ENCODE measurements at regions not wholly inside any gene's neighbourhood (a gene's known extent, or its start where the extent isn't known, plus 50 kb on each side); places are given as distances from the start of the nearest gene placed in this dataset.

DNA sequence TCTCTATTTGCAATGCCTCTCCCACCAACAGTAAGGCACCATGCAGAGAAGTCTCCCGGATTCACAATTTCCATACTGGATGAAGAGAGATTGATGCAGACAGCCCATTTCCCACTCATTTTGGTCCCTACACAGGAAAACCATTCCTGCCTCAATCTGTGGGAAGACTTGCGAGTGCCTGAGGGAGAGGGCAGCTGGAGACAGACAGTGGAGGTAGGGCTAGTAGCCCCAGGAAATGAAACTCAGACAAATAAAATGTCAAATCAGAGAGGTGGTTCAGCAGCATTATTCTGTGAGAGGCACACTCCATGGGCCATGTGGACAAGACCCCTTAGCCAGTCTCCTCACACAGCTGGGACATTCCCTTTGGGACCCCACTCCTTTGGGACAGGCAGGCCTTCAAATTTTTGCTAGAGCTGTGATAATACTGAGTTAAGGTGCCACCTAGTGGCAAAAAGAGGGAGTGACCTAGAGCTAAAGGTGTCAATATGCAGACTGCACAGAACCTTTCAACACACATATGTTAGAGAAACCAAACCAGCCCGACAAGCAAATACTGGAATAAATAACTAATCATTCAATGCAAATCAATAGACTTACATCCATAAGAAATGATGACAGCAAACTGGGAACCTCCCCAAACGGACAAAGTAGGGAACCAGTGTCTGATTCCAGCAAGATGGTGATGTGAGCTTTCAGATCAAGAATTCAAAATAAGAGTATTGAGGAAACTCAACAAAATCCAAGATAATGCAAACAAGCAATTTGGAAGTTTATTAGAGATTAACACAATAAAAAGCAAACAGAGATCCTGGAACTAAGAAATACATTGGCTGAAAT lies 1865.3 kb upstream of the AGA start:
- peak; percentile 51 for DNase-seq
- Histone ChIP-seq H3K9me3 (replicated peaks; ENCODE audit: insufficient read depth, low read length) (no peaks in the 10 kb centered on the region), H4K20me1 (ENCODE audit: insufficient read depth, low read length) (no peaks in the 10 kb centered on the region), H3K4me2 (ENCODE audit: low read depth, low read length) (no peak overlapping the region), H3K9ac (ENCODE audit: low read length) (no peak overlapping the region), H3F3A (ENCODE audit: insufficient read depth, low read length) (no peaks in the 10 kb centered on the region), H3K4me3 (ENCODE audit: low read length) (no peak overlapping the region), H3K9me2 (replicated peaks; ENCODE audit: insufficient read depth, low read length) (no peaks in the 10 kb centered on the region), H3K36me3 (replicated peaks; ENCODE audit: insufficient read depth, low read length) (no peaks in the 10 kb centered on the region), H3K27me3 (replicated peaks; ENCODE audit: insufficient read depth, low read length) (no peaks in the 10 kb centered on the region), H3K4me1 (ENCODE audit: low read length) (no peaks in the 10 kb centered on the region), H3K79me2 (ENCODE audit: low read length) (no peaks in the 10 kb centered on the region), H2AFZ (ENCODE audit: low read length) (no peak overlapping the region), H3K27ac (ENCODE audit: low read length) (no peak overlapping the region)
- TF ChIP-seq, protein P1, sequence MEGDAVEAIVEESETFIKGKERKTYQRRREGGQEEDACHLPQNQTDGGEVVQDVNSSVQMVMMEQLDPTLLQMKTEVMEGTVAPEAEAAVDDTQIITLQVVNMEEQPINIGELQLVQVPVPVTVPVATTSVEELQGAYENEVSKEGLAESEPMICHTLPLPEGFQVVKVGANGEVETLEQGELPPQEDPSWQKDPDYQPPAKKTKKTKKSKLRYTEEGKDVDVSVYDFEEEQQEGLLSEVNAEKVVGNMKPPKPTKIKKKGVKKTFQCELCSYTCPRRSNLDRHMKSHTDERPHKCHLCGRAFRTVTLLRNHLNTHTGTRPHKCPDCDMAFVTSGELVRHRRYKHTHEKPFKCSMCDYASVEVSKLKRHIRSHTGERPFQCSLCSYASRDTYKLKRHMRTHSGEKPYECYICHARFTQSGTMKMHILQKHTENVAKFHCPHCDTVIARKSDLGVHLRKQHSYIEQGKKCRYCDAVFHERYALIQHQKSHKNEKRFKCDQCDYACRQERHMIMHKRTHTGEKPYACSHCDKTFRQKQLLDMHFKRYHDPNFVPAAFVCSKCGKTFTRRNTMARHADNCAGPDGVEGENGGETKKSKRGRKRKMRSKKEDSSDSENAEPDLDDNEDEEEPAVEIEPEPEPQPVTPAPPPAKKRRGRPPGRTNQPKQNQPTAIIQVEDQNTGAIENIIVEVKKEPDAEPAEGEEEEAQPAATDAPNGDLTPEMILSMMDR (IDR thresholded peaks at IDR 0.05; ENCODE audit: low read length) = peak; percentile 90
- TF ChIP-seq EZH2phosphoT487 (IDR thresholded peaks at IDR 0.05; ENCODE audit: low read length) = no peak

DNA sequence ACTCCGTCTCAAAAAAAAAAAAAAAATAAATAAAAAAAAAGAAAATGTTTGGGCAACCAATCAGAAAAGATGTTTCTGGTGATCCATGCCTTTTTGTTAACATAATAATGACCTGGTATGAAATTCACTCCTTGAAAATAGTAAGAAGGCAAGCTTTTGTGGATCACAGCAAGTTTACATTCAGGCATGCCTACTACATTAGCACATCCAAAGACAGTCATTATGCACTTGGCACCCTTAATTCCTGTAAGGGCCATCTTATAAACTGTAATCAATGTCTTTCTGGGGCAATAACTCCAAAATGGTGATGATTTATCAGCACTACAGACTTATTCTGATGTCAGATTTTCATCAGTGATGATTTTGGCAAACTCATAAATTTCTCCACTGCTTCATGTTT lies 1871.6 kb upstream of the AGA start:
- Histone ChIP-seq H3K27me3 (replicated peaks; ENCODE audit: insufficient read depth, low read length) (no peaks in the 10 kb centered on the region), H3K9me2 (replicated peaks; ENCODE audit: insufficient read depth, low read length) (no peaks in the 10 kb centered on the region), H3K79me2 (ENCODE audit: low read length) (no peaks in the 10 kb centered on the region), H3K4me2 (ENCODE audit: low read depth, low read length) (no peak overlapping the region), H3K36me3 (replicated peaks; ENCODE audit: insufficient read depth, low read length) (no peaks in the 10 kb centered on the region), H3F3A (ENCODE audit: insufficient read depth, low read length) (no peaks in the 10 kb centered on the region), H3K4me3 (ENCODE audit: low read length) (no peak overlapping the region), H3K9me3 (replicated peaks; ENCODE audit: insufficient read depth, low read length) (no peaks in the 10 kb centered on the region), H2AFZ (ENCODE audit: low read length) (no peak overlapping the region), H4K20me1 (ENCODE audit: insufficient read depth, low read length) (no peaks in the 10 kb centered on the region), H3K27ac (ENCODE audit: low read length) (no peak overlapping the region), H3K9ac (ENCODE audit: low read length) (no peak overlapping the region), H3K4me1 (ENCODE audit: low read length) (no peaks in the 10 kb centered on the region)
- DNase-seq = no peak
- TF ChIP-seq EZH2 (optimal IDR thresholded peaks at IDR 0.05; ENCODE audit: low read depth, low read length) = no peak
- TF ChIP-seq, protein P1 (IDR thresholded peaks at IDR 0.05; ENCODE audit: low read length) = no peak
- TF ChIP-seq EZH2phosphoT487 (IDR thresholded peaks at IDR 0.05; ENCODE audit: low read length) = no peak

DNA sequence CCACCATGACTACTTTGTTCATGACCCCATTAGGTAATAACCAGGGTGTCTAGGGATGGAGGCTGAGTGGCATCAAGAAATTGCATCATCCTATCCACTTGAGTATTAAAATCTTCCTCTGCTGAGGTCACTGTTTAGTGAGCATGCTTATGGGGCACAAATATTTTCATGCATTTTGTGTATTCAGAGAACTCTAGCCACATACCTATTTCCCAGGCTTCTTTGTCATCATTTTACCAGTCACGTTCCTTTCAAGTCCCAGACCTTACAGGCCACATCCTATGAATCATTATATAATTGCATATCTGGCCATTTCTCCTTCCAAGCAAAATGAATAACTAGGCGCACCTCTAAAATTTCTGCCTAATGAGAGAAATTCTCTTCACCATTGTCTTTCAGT lies 1882.9 kb upstream of the AGA start:
- Histone ChIP-seq H3K9me3 (replicated peaks; ENCODE audit: insufficient read depth, low read length) (no peaks in the 10 kb centered on the region; the same call in 1 of the 2 replicates), H4K20me1 (ENCODE audit: insufficient read depth, low read length) (no peaks in the 10 kb centered on the region), H3K36me3 (replicated peaks; ENCODE audit: insufficient read depth, low read length) (no peaks in the 10 kb centered on the region), H3K79me2 (ENCODE audit: low read length) (no peaks in the 10 kb centered on the region), H3K4me3 (ENCODE audit: low read length) (no peak overlapping the region), H3K27ac (ENCODE audit: low read length) (no peak overlapping the region), H3K9me2 (replicated peaks; ENCODE audit: insufficient read depth, low read length) (no peaks in the 10 kb centered on the region), H3K9ac (ENCODE audit: low read length) (no peak overlapping the region), H2AFZ (ENCODE audit: low read length) (no peak overlapping the region), H3K4me1 (ENCODE audit: low read length) (no peaks in the 10 kb centered on the region), H3K27me3 (replicated peaks; ENCODE audit: insufficient read depth, low read length) (no peaks in the 10 kb centered on the region), H3K4me2 (ENCODE audit: low read depth, low read length) (no peak overlapping the region), H3F3A (ENCODE audit: insufficient read depth, low read length) (no peaks in the 10 kb centered on the region)
- DNase-seq = no peak
- no peak for TF ChIP-seq EZH2phosphoT487 (IDR thresholded peaks at IDR 0.05; ENCODE audit: low read length)
- TF ChIP-seq EZH2 (optimal IDR thresholded peaks at IDR 0.05; ENCODE audit: low read depth, low read length) = no peak
- TF ChIP-seq, protein P1 (IDR thresholded peaks at IDR 0.05; ENCODE audit: low read length) = no peak

All from MM.1S (cell line).